ENCODE measurements at regions not wholly inside any gene's neighbourhood (a gene's known extent, or its start where the extent isn't known, plus 50 kb on each side); places are given as distances from the start of the nearest gene placed in this dataset.
A peak's percentile ranks its signal among the peaks of the same experiment; 100 is the strongest.

GRCh38 chr2:573805-574392 is 103.3 kb downstream of the TMEM18 start:
- DNase-seq: no peak

- DNase-seq: no peak
Observed at GRCh38 chr2:573025-573424, 104.2 kb downstream of the TMEM18 start.

GRCh38 chr2:569681-570080 is 107.5 kb downstream of the TMEM18 start:
- no peak for DNase-seq

- no peak for DNase-seq
Observed at GRCh38 chr2:568639-569235, 108.5 kb downstream of the TMEM18 start.

- DNase-seq: peak; percentile 84
Observed at GRCh38 chr2:567865-568638, 109.2 kb downstream of the TMEM18 start.

GRCh38 chr2:567496-567864 is 109.7 kb downstream of the TMEM18 start:
- no peak for DNase-seq

- DNase-seq: no peak
Observed at GRCh38 chr2:566379-567313, 110.6 kb downstream of the TMEM18 start.

GRCh38 chr2:564471-565181 is 112.6 kb downstream of the TMEM18 start:
- no peak for DNase-seq

GRCh38 chr2:563512-563911 is 113.7 kb downstream of the TMEM18 start:
- no peak for DNase-seq

- no peak for DNase-seq
Observed at GRCh38 chr2:562391-563364, 114.5 kb downstream of the TMEM18 start.

GRCh38 chr2:558879-559278 is 118.3 kb downstream of the TMEM18 start:
- DNase-seq: no peak

GRCh38 chr2:558302-558642 is 118.9 kb downstream of the TMEM18 start:
- DNase-seq: no peak

GRCh38 chr2:557635-558301 is 119.4 kb downstream of the TMEM18 start:
- DNase-seq: no peak

GRCh38 chr2:556485-556884 is 120.7 kb downstream of the TMEM18 start:
- no peak for DNase-seq

- DNase-seq: peak; percentile 76
Observed at GRCh38 chr2:555164-555922, 121.9 kb downstream of the TMEM18 start.

- DNase-seq: no peak
Observed at GRCh38 chr2:554444-554843, 122.8 kb downstream of the TMEM18 start.

GRCh38 chr2:552906-553305 is 124.3 kb downstream of the TMEM18 start:
- no peak for DNase-seq

GRCh38 chr2:551621-552020 is 125.6 kb downstream of the TMEM18 start:
- DNase-seq: no peak

- DNase-seq: no peak
Observed at GRCh38 chr2:550860-551567, 126.2 kb downstream of the TMEM18 start.

Data from femur (tissue), 1 donor.